ENCODE measurements at regions not wholly inside any gene's neighbourhood (a gene's known extent, or its start where the extent isn't known, plus 50 kb on each side); places are given as distances from the start of the nearest gene placed in this dataset.

DNA sequence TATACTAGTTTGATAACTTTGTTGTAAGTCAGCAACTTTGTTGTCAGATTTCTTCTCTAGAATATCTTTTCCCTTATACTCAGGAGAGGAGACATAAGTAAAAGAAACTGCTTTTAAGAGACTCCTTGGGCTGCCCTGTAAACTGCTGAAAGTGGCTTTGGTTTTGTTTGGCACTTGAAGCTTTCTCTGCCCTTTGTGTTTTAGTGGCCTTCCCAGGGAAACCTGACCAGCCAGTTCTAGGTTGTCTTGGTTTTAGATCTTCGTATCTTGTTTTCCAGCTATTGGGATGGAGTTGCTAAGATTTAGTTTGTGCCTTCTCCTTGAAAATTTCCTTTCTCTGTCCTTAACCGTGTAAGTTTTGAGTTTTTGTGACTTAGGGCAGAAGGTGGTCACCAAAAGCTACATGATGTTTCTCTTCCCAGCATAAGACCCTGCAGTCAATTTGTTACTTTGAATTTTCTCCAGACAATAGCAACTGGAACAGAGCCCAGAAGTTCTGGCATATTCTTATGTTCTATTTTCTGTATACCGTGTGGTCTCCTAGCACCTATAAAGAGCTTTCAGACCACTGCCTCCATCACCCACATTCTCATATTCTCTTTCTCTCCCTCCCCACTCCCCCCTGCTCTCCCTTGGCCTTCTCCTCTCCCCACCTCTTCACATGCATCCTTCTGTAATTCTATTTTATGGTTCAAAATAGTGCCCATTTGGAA lies 81.1 kb downstream of the BOLA3 start:
- DNase-seq, result no peak

DNA sequence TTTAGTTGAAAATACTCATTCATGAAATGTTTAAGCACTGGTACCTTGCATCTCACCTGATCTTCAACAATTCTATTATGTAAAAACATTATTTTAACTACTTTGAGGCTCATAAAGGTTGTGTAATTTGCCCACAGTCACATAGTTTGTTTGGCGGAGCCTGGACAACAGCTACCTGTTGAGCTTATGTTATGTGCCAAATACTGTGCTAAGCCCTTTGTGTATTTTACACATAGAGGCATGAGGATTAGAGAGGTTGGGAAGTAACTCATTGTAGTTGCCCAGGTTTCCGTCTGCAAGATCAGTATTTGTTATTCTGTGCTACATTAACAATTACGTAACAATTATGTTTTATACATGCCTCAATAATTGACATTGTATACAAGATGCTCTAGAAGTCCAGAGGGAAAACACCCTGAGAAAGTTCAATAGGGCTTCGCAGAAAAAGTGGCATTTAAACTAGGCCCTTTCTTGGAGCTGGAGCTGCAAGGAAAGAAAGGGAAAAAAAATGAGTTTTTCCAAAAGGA lies 80.4 kb downstream of the BOLA3 start:
- no peak for DNase-seq

DNA sequence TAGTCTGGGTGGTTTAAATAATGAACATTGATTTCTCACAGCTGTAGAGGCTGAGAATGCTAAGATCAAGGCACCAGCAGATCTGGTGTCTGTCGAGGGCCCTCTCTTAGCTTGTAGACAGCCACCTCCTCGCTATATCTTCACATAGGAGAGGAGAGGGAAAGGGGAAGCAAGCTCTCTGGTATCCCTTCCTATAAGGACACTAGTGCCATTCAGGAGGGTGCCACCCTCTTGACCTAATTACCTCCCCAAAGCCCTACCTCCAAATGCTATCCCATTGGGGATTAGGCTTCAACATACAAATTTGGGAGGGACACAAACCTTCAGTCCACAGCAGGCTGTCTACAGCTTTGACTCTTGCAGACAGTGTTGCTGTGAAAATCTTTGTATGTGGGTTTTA lies 76.7 kb downstream of the BOLA3 start:
- DNase-seq, result no peak

DNA sequence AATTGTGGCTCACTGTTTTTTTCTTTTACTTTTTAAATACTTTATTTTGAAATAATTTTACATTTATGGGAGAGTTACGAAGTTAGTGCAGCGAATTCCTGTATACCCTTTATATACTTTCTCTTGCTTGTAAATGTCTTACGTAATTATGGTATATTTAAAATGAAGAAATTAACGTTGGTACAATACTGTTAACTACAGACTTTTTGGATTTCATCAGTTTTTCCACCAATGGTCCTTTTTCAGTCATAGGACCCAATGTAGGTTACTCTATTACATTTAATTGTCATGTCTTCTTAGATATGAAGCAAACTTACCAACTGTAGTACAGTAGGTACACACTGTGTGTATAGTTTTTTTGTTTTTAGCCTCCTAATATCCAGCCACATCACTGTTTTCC lies 76.3 kb downstream of the BOLA3 start:
- no peak for DNase-seq

DNA sequence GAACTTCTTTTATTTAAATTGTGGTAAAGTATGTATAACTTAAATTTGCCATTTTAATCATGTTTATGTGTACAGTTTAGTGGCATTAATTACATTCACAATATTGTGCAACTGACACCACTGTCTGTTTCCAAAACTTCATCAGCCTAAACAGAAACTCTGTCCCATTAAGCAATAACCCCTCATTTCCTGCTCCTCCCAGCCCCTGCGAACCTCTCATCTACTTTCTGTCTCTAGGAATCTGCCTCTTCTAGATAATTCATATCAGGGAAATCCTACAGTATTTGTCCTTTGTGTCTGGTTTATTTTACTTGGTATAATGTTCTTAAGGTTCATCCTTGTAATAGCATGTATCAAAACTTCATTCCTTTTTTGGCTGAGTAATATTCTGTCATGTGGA lies 75.1 kb downstream of the BOLA3 start:
- DNase-seq, result peak in 1 of 2 donors; percentile 29

DNA sequence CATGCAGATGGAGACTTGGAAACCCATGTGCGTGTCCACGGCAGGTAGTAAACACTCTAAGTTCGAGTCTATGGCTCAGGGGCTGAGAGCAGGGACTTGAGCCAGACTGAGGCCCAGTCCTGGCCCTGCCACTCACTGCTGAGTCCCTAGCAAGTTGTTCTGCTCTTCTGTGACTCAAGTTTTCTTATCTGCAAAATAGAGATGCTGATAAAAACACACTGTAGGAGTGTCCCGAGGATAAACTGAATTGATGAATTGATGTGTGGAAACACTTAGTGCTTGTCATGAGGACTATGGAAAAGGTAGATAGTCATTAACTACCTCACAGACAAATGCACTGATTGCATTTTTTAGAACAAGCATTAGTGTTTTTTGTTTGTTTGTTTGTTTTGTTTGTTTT lies 73.2 kb downstream of the BOLA3 start:
- DNase-seq, result no peak

DNA sequence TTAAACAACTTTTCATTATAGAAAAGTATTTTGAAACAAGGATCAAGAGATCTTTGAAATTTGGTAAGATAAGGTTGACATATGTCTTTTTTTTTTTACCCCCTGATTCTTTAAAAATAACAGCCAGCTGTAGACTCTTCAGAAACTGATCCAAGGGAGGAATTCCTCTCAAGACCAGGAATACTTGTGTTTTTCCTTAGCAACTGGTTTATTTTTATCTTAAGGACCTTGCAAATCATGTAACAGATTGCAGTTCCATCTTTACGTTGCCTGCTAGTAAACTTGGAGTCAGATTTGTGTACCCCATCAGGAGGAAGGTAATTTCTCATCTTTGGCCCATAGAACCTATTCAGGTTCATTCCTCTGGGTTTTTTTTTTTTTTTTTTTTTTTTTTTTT lies 71.6 kb downstream of the BOLA3 start:
- DNase-seq, result no peak

DNA sequence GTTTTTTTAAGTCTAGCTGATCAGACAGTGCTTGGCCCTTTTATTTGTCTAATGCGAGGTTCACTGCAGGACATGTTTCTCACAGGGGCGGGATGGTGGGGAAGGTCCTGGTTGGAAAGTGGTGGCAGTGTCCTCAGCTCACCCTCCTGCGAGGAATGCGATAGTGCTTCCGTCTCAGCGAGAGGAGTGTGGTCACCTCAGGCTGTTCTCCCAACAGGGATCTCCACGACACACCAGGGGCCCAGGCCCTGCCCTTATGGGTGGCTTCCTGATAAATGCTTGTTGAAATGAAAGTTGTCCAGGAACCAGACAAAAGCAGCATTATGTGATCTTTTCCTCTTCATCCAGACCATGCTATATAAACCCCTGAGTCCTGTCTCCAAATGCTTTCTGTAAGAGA lies 70.1 kb downstream of the BOLA3 start:
- DNase-seq, result no peak

DNA sequence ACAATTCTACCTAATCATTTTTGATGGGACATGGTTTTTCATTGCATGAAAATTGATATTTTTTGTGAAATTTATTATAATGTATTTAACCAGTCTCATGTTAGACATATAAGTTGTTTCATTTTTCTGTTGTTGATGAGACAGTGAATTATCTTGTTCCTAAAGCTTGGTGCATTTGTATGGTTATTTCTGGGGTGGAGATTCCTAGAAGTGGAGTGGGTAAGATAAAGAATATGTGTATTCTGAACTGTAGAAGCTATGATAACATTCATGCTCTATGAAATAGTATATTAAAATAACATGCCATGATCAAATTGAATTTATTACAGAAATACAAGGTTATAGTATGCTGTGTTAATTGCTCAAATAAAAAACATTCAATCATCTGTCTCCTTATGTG lies 69.2 kb downstream of the BOLA3 start:
- DNase-seq, result no peak

DNA sequence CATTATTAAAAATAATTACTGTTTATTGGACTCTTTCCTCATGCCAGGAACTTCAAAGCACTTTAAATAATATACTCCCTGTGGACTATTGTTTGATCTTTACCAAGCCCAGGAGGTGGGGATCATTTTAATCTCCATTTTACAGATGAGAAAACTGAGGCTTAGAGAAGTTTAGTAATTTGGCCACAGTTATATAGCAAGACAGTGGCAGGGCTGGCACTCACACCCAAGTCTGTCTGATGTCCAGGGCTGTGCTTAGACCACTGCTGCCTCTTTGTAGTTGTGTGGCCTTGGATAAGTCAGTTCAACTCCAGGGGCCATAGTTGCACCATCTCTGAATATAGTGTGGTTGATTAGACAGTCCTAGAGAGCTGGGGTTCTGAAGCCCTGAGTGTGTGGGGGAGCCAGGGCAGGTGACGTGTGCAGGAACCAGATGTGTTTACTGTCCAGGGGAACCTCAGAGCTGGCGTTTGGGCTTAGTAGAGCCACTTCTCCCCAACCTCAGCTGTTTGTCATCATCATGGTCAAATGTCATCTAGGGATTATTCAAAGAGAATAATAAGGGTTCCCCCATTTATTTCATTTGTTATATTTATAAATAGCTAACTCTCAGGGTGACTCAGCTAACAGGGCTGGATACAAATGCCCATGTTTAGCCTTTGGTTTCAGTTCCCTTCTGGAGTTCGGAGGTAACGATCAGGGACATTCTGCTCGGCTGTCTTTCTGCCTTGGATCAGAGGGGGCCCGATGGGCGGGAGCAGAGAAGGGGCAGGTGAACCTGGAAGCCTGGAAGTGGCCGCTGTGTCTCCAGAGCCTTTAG lies 68.0 kb downstream of the BOLA3 start:
- DNase-seq, result peak in 1 of 2 donors; percentile 31

DNA sequence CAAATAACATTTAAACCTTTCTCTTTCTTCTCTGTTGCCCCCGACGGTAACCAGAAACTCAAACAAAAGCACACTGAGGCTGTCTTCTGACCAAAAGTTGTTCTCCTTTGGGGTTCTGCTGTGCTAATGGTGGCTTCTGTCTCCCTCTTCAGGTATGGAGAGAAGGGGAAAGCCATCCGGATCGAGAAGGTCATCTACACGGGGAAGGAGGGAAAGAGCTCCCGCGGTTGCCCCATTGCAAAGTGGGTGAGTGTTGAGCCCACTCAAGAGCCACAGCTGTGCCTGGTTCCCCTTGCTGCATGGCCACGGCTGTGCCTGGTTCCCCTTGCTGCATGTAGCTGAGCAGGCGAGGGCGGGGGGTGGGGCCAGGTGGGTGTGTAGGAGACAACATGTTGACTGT lies 67.4 kb downstream of the BOLA3 start:
- peak in 1 of 2 donors; percentile 31 for DNase-seq

DNA sequence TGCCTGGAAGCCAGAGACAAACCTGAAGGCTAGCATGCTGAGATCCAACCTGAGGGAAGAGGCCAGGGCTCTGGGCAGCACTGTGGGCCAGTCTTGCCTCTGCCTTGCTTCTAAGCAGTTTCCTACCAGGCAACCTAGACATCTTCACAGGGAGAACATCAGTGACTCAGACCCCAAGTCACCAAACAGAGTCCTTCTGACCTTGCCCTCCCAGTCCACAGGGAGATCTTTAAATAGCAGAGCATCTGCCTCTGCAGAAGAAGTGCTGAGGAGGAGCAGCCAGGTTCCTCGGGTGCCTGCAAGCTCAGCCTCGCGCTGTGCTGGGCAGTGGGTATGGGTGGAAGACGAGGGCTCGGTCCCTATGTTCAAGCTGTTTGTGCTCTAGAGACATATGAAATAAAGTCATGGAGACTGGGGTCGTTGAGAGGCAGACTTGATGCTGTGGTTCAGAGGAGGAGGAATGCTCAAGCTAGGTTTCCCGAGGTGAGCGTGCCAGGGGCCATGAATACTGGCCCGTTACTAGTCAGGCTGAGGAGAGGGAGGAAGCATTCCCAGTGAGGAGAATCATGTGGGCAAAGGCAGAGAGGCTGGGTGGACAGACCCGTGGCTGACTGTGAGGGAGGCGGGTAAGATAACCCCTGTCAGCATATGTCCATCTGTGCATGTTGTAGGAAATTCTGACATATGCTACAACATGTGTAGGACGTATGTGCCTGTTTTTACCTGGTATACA lies 66.5 kb downstream of the BOLA3 start:
- DNase-seq, result no peak

DNA sequence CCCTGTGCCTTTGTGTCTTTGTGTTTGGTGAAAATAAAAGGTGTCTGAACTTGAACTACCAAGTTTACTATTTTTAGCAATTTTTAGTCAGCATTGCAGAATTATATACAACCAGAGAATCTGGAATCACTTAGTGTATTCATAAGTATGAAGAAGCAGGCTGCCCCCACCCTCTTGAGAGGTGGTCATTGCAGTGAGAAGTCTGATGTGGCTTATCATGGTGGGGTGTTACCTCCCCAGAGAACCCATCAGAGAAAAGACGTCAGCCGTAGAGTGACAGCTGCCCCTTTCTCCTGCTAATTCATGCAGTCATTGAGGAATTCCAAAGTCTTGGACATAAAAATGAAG lies 66.0 kb downstream of the BOLA3 start:
- DNase-seq, result no peak

DNA sequence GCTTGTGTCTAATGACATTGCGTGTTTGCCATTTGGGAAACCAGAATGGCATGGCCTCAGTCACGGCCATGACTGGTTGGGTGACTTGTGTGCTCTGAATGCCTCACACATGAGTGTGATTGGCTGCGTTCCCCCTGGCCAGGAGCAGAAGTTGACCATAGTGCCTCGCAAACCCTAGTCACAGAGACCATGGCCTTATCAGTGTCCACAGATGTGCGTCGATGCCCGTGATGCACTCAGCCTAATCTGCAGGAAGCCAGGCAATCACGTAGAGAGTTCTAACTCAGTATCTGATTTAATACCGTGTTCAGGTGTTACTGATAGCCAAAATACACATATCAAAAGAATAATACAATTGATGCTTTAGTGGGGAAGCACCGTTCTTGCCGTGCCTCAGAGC lies 64.0 kb downstream of the BOLA3 start:
- no peak for DNase-seq

All from bone marrow (tissue), 2 donors.